ENCODE measurements at regions not wholly inside any gene's neighbourhood (a gene's known extent, or its start where the extent isn't known, plus 50 kb on each side); places are given as distances from the start of the nearest gene placed in this dataset.

GRCh38 chr13:106129273-106129672 lies 406.2 kb downstream of the EFNB2 start:
- TF ChIP-seq, protein P1, sequence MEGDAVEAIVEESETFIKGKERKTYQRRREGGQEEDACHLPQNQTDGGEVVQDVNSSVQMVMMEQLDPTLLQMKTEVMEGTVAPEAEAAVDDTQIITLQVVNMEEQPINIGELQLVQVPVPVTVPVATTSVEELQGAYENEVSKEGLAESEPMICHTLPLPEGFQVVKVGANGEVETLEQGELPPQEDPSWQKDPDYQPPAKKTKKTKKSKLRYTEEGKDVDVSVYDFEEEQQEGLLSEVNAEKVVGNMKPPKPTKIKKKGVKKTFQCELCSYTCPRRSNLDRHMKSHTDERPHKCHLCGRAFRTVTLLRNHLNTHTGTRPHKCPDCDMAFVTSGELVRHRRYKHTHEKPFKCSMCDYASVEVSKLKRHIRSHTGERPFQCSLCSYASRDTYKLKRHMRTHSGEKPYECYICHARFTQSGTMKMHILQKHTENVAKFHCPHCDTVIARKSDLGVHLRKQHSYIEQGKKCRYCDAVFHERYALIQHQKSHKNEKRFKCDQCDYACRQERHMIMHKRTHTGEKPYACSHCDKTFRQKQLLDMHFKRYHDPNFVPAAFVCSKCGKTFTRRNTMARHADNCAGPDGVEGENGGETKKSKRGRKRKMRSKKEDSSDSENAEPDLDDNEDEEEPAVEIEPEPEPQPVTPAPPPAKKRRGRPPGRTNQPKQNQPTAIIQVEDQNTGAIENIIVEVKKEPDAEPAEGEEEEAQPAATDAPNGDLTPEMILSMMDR (IDR thresholded peaks at IDR 0.05), result no peak
- TF ChIP-seq POLR2A (IDR thresholded peaks at IDR 0.05), result no peak

Measured in thyroid gland (tissue), 4 donors.